ENCODE measurements at regions not wholly inside any gene's neighbourhood (a gene's known extent, or its start where the extent isn't known, plus 50 kb on each side); places are given as distances from the start of the nearest gene placed in this dataset.
"Not testable (repeated sequence)": the region's sequence is repeated elsewhere in the genome, so short reads cannot be mapped to it uniquely, and the experiment has no call there.

GRCh38 chr11:38824573-38824972, 2226.5 kb upstream of the RAG2 start:
- no peak overlapping the region for H3K27ac ChIP-seq

DNA sequence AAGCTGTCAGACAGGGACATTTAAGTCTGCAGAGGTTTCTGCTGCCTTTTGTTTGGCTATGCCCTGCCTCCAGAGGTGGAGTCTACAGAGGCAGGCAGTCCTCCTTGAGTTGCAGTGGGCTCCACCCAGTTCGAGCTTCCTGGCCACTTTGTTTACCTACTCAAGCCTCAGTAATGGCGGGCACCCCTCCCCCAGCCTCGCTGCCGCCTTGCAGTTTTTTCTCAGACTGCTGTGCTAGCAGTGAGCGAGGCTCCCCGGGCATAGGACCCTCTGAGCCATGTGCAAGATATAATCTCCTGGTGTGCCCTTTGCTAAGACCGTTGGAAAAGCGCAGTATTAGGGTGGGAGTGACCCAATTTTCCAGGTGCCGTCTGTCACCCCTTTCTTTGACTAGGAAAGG, 2223.8 kb upstream of the RAG2 start:
- H3K27ac ChIP-seq; H3K4me3 ChIP-seq; H3K4me1 ChIP-seq (ENCODE audit: insufficient read depth); H3K36me3 ChIP-seq; intact Hi-C loops (cut with DNase I); H3K9me3 ChIP-seq; H3K27me3 ChIP-seq; DNase-seq: not testable (repeated sequence)
- WGBS, 3 donors: 91 to 95% (median 94%) methylated on average over 9 of the region's 9 CpGs

More at GRCh38 chr11:38824573-38824972, 2226.5 kb upstream of the RAG2 start:
- 83 to 86% (median 86%) methylated on average over 3 of the region's 3 CpGs for WGBS, 3 donors
- no peaks in the 10 kb centered on the region for H3K27me3 ChIP-seq
- TF ChIP-seq EP300 (IDR thresholded peaks at IDR 0.05) (no peak), POLR2A (IDR thresholded peaks at IDR 0.05) (no peak)
- TF ChIP-seq, protein P1, sequence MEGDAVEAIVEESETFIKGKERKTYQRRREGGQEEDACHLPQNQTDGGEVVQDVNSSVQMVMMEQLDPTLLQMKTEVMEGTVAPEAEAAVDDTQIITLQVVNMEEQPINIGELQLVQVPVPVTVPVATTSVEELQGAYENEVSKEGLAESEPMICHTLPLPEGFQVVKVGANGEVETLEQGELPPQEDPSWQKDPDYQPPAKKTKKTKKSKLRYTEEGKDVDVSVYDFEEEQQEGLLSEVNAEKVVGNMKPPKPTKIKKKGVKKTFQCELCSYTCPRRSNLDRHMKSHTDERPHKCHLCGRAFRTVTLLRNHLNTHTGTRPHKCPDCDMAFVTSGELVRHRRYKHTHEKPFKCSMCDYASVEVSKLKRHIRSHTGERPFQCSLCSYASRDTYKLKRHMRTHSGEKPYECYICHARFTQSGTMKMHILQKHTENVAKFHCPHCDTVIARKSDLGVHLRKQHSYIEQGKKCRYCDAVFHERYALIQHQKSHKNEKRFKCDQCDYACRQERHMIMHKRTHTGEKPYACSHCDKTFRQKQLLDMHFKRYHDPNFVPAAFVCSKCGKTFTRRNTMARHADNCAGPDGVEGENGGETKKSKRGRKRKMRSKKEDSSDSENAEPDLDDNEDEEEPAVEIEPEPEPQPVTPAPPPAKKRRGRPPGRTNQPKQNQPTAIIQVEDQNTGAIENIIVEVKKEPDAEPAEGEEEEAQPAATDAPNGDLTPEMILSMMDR (IDR thresholded peaks at IDR 0.05): no peak
- intact Hi-C loops (cut with DNase I): no loop called here
- H3K4me3 ChIP-seq: no peak overlapping the region
- H3K36me3 ChIP-seq: no peaks in the 10 kb centered on the region
- H3K9me3 ChIP-seq: no peaks in the 10 kb centered on the region
- H3K4me1 ChIP-seq (ENCODE audit: insufficient read depth): no peaks in the 10 kb centered on the region
- no peak for DNase-seq

- Histone ChIP-seq H3K27me3 (no peaks in the 10 kb centered on the region), H3K4me3 (no peak overlapping the region), H3K27ac (no peak overlapping the region), H3K36me3 (no peaks in the 10 kb centered on the region), H3K4me1 (ENCODE audit: insufficient read depth) (no peaks in the 10 kb centered on the region), H3K9me3 (no peaks in the 10 kb centered on the region)
- DNase-seq: no peak
- TF ChIP-seq, protein P1 (IDR thresholded peaks at IDR 0.05): no peak
- TF ChIP-seq EP300 (IDR thresholded peaks at IDR 0.05) (no peak), POLR2A (IDR thresholded peaks at IDR 0.05) (no peak)
- 83 to 92% (median 85%) methylated on average over 1 of the region's 1 CpG for WGBS, 3 donors
- intact Hi-C loops (cut with DNase I): no loop called here
These were observed 2221.9 kb upstream of the RAG2 start for GRCh38 chr11:38819981-38820380.

DNA sequence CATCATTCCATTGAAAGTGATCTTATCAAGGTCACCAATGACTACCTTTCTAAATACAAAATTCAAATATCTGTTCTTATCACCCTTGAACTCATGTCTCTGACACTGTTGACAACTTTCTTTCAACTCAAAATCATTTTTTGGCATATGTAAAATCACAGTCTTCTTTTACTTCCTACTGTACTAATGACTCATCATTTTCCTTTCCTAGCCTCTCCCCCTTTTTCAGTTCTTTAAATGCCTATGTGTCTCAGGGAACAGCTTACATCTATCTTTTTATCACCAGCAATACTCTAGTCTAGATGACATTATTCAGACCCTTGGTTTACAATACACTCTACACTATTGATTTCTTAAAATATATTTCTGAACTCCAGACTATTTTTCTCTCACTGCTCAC, 2220.7 kb upstream of the RAG2 start:
- TF ChIP-seq, protein P1 (IDR thresholded peaks at IDR 0.05): no peak
- TF ChIP-seq EP300 (IDR thresholded peaks at IDR 0.05) (no peak), POLR2A (IDR thresholded peaks at IDR 0.05) (no peak)
- Histone ChIP-seq H3K4me1 (ENCODE audit: insufficient read depth) (no peaks in the 10 kb centered on the region), H3K9me3 (no peaks in the 10 kb centered on the region), H3K4me3 (no peak overlapping the region), H3K27ac (no peak overlapping the region), H3K27me3 (no peaks in the 10 kb centered on the region), H3K36me3 (no peaks in the 10 kb centered on the region)
- no peak for DNase-seq
- intact Hi-C loops (cut with DNase I): no loop called here

DNA sequence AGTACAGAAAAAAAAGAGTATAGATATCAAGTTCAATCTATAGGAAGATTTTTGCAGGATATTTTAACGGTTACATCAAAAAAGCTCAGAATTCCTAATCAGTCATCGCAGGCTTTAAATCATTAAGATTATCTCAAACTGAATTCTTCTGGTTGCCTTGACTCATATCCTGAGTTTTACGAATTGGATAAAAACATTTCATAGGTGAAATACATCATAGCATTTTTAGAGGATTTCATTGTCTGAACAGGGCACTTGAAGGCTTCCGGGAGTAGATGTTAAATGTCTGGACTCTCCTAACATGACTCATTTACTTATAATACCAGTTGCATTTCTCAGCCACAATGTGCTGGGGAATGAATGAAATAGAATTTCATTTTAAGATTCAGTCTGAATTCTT, 2216.6 kb upstream of the RAG2 start:
- Histone ChIP-seq H3K9me3 (no peaks in the 10 kb centered on the region), H3K4me3 (no peak overlapping the region), H3K27me3 (no peaks in the 10 kb centered on the region), H3K36me3 (no peaks in the 10 kb centered on the region), H3K4me1 (ENCODE audit: insufficient read depth) (no peaks in the 10 kb centered on the region), H3K27ac (no peak overlapping the region)
- TF ChIP-seq EP300 (IDR thresholded peaks at IDR 0.05): no peak
- TF ChIP-seq, protein P1 (IDR thresholded peaks at IDR 0.05): no peak
- TF ChIP-seq POLR2A (IDR thresholded peaks at IDR 0.05): no peak
- WGBS, 3 donors: 80 to 84% (median 82%) methylated on average over 4 of the region's 4 CpGs
- intact Hi-C loops (cut with DNase I): no loop called here
- DNase-seq: no peak

Measured in ovary (tissue), 7 donors.